Mesenchymal stem cell (in vitro differentiated cells and primary cell): ENCODE measurements at regions not wholly inside any gene's neighbourhood (a gene's known extent, or its start where the extent isn't known, plus 50 kb on each side); places are given as distances from the start of the nearest gene placed in this dataset.

Source experiments
- DNase-seq: peaks from one replicate; pipeline ENCODE4 v3.0.0-alpha.2; 2013
- H2AFZ ChIP-seq: one replicate; pipeline ENCODE4 v1.6.1; 2013; ENCODE audit warnings: low read depth, mild to moderate bottlenecking, control low read depth, inconsistent platforms, low read length, moderate library complexity
- H2AK5ac ChIP-seq: 2 replicates; pipeline ENCODE4 v1.6.1; 2013; ENCODE audit warnings: low read length, moderate library complexity, mild to moderate bottlenecking, inconsistent platforms; ENCODE audit not compliant: severe bottlenecking
- H2BK120ac ChIP-seq: one replicate; pipeline ENCODE4 v1.6.1; 2013; ENCODE audit warnings: low read depth, mild to moderate bottlenecking, inconsistent platforms, low read length, moderate library complexity
- H2BK12ac ChIP-seq, 2 experiments: one replicate each; pipeline ENCODE4 v1.6.1; 2013; ENCODE audit warnings: inconsistent platforms in 2 of 2, low read length in 2 of 2, mild to moderate bottlenecking in 2 of 2, moderate library complexity in 2 of 2, control low read depth in 1 of 2
- H2BK15ac ChIP-seq: one replicate; pipeline ENCODE4 v1.6.1; 2013; ENCODE audit warnings: mild to moderate bottlenecking, low read depth, inconsistent platforms; ENCODE audit not compliant: poor library complexity, severe bottlenecking
- H2BK5ac ChIP-seq: 2 replicates; pipeline ENCODE4 v1.6.1; 2013; ENCODE audit warnings: low read depth, mild to moderate bottlenecking, low read length, control low read depth, inconsistent platforms; ENCODE audit not compliant: poor library complexity, severe bottlenecking
- H3K14ac ChIP-seq, 2 experiments: one replicate each; pipeline ENCODE4 v1.6.1; 2013; ENCODE audit warnings: inconsistent platforms in 2 of 2, low read length in 2 of 2, control low read depth in 1 of 2, mild to moderate bottlenecking in 1 of 2, moderate library complexity in 1 of 2
- H3K18ac ChIP-seq, 2 experiments: one replicate each; pipeline ENCODE4 v1.6.1; 2013; ENCODE audit warnings: inconsistent platforms in 2 of 2, low read length in 2 of 2, control low read depth in 1 of 2, low read depth in 1 of 2, mild to moderate bottlenecking in 1 of 2
- H3K23ac ChIP-seq, 2 experiments: one replicate each; pipeline ENCODE4 v1.6.1; 2013; ENCODE audit warnings: inconsistent platforms in 2 of 2, low read length in 2 of 2, mild to moderate bottlenecking in 2 of 2, moderate library complexity in 2 of 2, control low read depth in 1 of 2
- H3K27ac ChIP-seq: 2 replicates; pipeline ENCODE4 v1.5.1; 2013; ENCODE audit warnings: mild to moderate bottlenecking, moderate library complexity, low read length, control low read depth, inconsistent platforms; ENCODE audit not compliant: poor library complexity, severe bottlenecking
- H3K27me3 ChIP-seq, 2 experiments: 2 replicates each; pipeline versions ENCODE4 v1.6.1 to v1.7.0; 2013; ENCODE audit warnings: low read length in 2 of 2, mild to moderate bottlenecking in 2 of 2, moderate library complexity in 2 of 2, control low read depth in 1 of 2, inconsistent platforms in 1 of 2; ENCODE audit not compliant: control insufficient read depth in 1 of 2, insufficient read depth in 1 of 2
- H3K36me3 ChIP-seq, 2 experiments: 2 replicates each; pipeline versions ENCODE4 v1.6.1 to v1.7.0; 2013; ENCODE audit warnings: low read length in 2 of 2, control low read depth in 1 of 2, inconsistent platforms in 1 of 2, low read depth in 1 of 2, mild to moderate bottlenecking in 1 of 2; ENCODE audit not compliant: insufficient read depth in 2 of 2, control insufficient read depth in 1 of 2
- H3K4ac ChIP-seq, 2 experiments: one replicate each; pipeline ENCODE4 v1.6.1; 2013; ENCODE audit warnings: inconsistent platforms in 2 of 2, low read length in 2 of 2, mild to moderate bottlenecking in 2 of 2, moderate library complexity in 2 of 2, control low read depth in 1 of 2, low read depth in 1 of 2
- H3K4me1 ChIP-seq: 2 replicates; pipeline ENCODE4 v1.6.1; 2013; ENCODE audit warnings: low read depth, low read length, control low read depth; ENCODE audit not compliant: control insufficient read depth, insufficient read depth
- H3K4me2 ChIP-seq: 2 replicates; pipeline ENCODE4 v1.6.1; 2013; ENCODE audit warnings: low read length, mild to moderate bottlenecking, inconsistent platforms; ENCODE audit not compliant: poor library complexity, severe bottlenecking
- H3K4me3 ChIP-seq, 2 experiments: 2 replicates each; pipeline versions ENCODE4 v1.5.1 to v1.7.0; 2013; ENCODE audit warnings: low read length in 2 of 2, mild to moderate bottlenecking in 2 of 2, control low read depth in 1 of 2, low read depth in 1 of 2; ENCODE audit not compliant: insufficient read depth in 1 of 2
- H3K79me1 ChIP-seq: replicated peaks from 2 replicates; pipeline ENCODE4 v1.6.1; 2013; ENCODE audit warnings: mild to moderate bottlenecking, control low read depth, low read length, inconsistent platforms; ENCODE audit not compliant: poor library complexity, severe bottlenecking
- H3K9ac ChIP-seq: 2 replicates; pipeline ENCODE4 v1.7.0; 2013; ENCODE audit warnings: mild to moderate bottlenecking, low read length, moderate library complexity
- H3K9me3 ChIP-seq: 2 replicates; pipeline ENCODE4 v1.7.0; 2013; ENCODE audit warnings: mild to moderate bottlenecking, low read length; ENCODE audit not compliant: control insufficient read depth
- H4K8ac ChIP-seq: one replicate; pipeline ENCODE4 v1.6.1; 2013; ENCODE audit warnings: inconsistent platforms, mild to moderate bottlenecking, low read length, moderate library complexity
- H4K91ac ChIP-seq: one replicate; pipeline ENCODE4 v1.6.1; 2013; ENCODE audit warnings: mild to moderate bottlenecking, low read length, inconsistent platforms
- WGBS: methylation state at CpG from one replicate; pipeline ENCODE4 v1.1.7; 2013; ENCODE audit warnings: mixed read lengths; 5-methylcytosine and 5-hydroxymethylcytosine counted together

GRCh38 chr11:70716216-70716615, 317.9 kb downstream of the CTTN start:
- Histone ChIP-seq H4K91ac (no peak overlapping the region), H3K4ac (no peak overlapping the region), H4K8ac (no peak overlapping the region), H3K27ac (no peak overlapping the region), H3K9me3 (no peaks in the 10 kb centered on the region), H3K23ac (no peak overlapping the region), H3K18ac (no peak overlapping the region), H2AFZ (no peak overlapping the region), H3K79me1 (no peaks in the 10 kb centered on the region), H3K27me3 (peaks cover 4 to 83% of the 10 kb centered on the region in 2 experiments), H2BK12ac (no peak overlapping the region), H3K4me3 (no peak overlapping the region), H2BK5ac (no peak overlapping the region), H3K4me2 (no peak overlapping the region), H3K4me1 (no peaks in the 10 kb centered on the region), H3K14ac (no peak overlapping the region), H3K36me3 (no peaks in the 10 kb centered on the region), H2BK15ac (no peak overlapping the region), H2BK120ac (no peak overlapping the region), H3K9ac (no peak overlapping the region), H2AK5ac (no peak overlapping the region)
- DNase-seq: no peak
- WGBS: 89% methylated on average over 11 of the region's 11 CpGs

- H3K23ac ChIP-seq: no peak overlapping the region
- H3K9ac ChIP-seq: no peak overlapping the region
- no peak overlapping the region for H3K14ac ChIP-seq
- H3K4me3 ChIP-seq: no peak overlapping the region
- no peak overlapping the region for H2AFZ ChIP-seq
- no peak overlapping the region for H4K8ac ChIP-seq
- no peaks in the 10 kb centered on the region for H3K9me3 ChIP-seq
- H3K4me2 ChIP-seq: no peak overlapping the region
- WGBS: 88% methylated on average over 32 of the region's 32 CpGs
- no peaks in the 10 kb centered on the region for H3K36me3 ChIP-seq
- no peak overlapping the region for H2AK5ac ChIP-seq
- H2BK5ac ChIP-seq: no peak overlapping the region
- H3K18ac ChIP-seq: no peak overlapping the region
- H4K91ac ChIP-seq: no peak overlapping the region
- DNase-seq: peak; percentile 54
- no peak overlapping the region for H3K4ac ChIP-seq
- no peak overlapping the region for H2BK120ac ChIP-seq
- H2BK12ac ChIP-seq: no peak overlapping the region
- H3K27ac ChIP-seq: no peak overlapping the region
- H3K27me3 ChIP-seq: peaks cover 4 to 74% of the 10 kb centered on the region in 2 experiments
- H3K79me1 ChIP-seq: no peaks in the 10 kb centered on the region
- H3K4me1 ChIP-seq: no peaks in the 10 kb centered on the region
- H2BK15ac ChIP-seq: no peak overlapping the region
Measured at GRCh38 chr11:70716986-70717775, 318.9 kb downstream of the CTTN start.

- Histone ChIP-seq H3K9ac (no peak overlapping the region), H3K4me2 (no peak overlapping the region), H3K27me3 (peaks cover 4 to 66% of the 10 kb centered on the region in 2 experiments), H3K9me3 (no peaks in the 10 kb centered on the region), H3K27ac (no peak overlapping the region), H2AK5ac (no peak overlapping the region), H4K8ac (no peak overlapping the region), H2BK120ac (no peak overlapping the region), H2AFZ (no peak overlapping the region), H3K4ac (no peak overlapping the region), H3K36me3 (no peaks in the 10 kb centered on the region), H4K91ac (no peak overlapping the region), H3K14ac (no peak overlapping the region), H2BK12ac (no peak overlapping the region), H3K4me3 (no peak overlapping the region), H3K23ac (no peak overlapping the region), H3K18ac (no peak overlapping the region), H3K4me1 (no peaks in the 10 kb centered on the region), H2BK15ac (no peak overlapping the region), H2BK5ac (no peak overlapping the region), H3K79me1 (no peaks in the 10 kb centered on the region)
- DNase-seq: peak; percentile 41
- whole genome bisulfite sequencing: 78% methylated on average over 21 of the region's 21 CpGs
Measured at GRCh38 chr11:70717936-70718595, 319.7 kb downstream of the CTTN start.

- WGBS: 79% methylated on average over 11 of the region's 11 CpGs
- Histone ChIP-seq H2BK12ac (no peak overlapping the region), H3K36me3 (no peaks in the 10 kb centered on the region), H4K91ac (no peak overlapping the region), H3K79me1 (no peaks in the 10 kb centered on the region), H3K14ac (no peak overlapping the region), H3K27ac (no peak overlapping the region), H3K9ac (no peak overlapping the region), H2BK15ac (no peak overlapping the region), H4K8ac (no peak overlapping the region), H3K4me2 (no peak overlapping the region), H2BK120ac (no peak overlapping the region), H3K4me1 (no peaks in the 10 kb centered on the region), H3K23ac (no peak overlapping the region), H3K4ac (no peak overlapping the region), H3K27me3 (peaks cover 0 to 64% of the 10 kb centered on the region in 2 experiments), H3K4me3 (no peak overlapping the region), H2AFZ (no peak overlapping the region), H2BK5ac (no peak overlapping the region), H3K9me3 (no peaks in the 10 kb centered on the region), H2AK5ac (no peak overlapping the region), H3K18ac (no peak overlapping the region)
- no peak for DNase-seq
Measured at GRCh38 chr11:70719516-70719915, 321.2 kb downstream of the CTTN start.
